ENCODE measurements at regions not wholly inside any gene's neighbourhood (a gene's known extent, or its start where the extent isn't known, plus 50 kb on each side); places are given as distances from the start of the nearest gene placed in this dataset.
"Not testable (repeated sequence)": the region's sequence is repeated elsewhere in the genome, so short reads cannot be mapped to it uniquely, and the experiment has no call there.

DNA sequence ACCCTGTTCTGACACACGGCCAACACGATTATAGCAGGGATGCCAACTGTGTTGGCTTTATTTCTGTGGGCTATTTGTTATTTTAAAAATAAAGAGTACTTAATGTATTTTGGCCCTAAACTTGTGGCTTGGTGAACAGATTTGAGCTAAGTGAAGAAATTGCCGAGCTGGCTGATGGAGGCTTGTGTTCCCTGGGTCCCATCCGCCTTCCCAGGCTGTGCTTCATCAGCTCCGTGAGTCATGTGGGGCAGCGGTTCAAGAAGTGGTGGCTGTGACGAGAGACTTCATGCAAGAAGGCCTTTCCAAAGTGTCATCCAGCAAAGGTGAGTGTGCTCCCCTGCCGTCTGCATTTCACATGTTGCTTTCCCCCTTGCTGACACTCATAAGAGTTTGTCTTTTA lies 73.6 kb upstream of the NCK2 start:
- H3K4me3 ChIP-seq (ENCODE audit: low read depth, low read length), result no peak overlapping the region
- TF ChIP-seq, protein P1, sequence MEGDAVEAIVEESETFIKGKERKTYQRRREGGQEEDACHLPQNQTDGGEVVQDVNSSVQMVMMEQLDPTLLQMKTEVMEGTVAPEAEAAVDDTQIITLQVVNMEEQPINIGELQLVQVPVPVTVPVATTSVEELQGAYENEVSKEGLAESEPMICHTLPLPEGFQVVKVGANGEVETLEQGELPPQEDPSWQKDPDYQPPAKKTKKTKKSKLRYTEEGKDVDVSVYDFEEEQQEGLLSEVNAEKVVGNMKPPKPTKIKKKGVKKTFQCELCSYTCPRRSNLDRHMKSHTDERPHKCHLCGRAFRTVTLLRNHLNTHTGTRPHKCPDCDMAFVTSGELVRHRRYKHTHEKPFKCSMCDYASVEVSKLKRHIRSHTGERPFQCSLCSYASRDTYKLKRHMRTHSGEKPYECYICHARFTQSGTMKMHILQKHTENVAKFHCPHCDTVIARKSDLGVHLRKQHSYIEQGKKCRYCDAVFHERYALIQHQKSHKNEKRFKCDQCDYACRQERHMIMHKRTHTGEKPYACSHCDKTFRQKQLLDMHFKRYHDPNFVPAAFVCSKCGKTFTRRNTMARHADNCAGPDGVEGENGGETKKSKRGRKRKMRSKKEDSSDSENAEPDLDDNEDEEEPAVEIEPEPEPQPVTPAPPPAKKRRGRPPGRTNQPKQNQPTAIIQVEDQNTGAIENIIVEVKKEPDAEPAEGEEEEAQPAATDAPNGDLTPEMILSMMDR (IDR thresholded peaks at IDR 0.05; ENCODE audit: insufficient read depth, low read depth, low read length), result no peak
- no peak for DNase-seq (ENCODE audit: low read depth)

DNA sequence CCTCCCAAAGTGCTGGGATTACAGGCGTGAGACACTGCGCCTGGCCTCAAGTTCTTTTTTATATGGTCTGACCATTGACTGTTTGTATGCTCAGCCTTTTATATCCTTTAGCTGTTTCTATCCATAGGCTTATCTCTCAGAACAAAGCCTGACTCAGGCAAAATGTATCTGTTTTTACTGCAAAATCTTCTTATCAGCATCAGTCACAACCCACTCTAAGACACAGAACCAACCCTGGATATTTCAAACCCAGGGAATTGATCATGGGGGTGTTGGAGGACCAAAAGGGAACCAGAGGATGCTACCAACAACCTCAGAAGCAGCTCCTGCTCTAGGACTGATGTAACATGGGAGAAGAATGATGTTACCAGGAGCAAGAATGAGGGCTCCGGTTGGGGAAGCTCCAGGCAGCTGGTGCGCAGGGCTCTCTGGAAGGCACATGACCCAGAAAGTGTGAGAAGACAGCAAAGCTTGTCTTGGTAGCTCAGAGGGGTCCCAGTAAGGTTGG lies 75.3 kb upstream of the NCK2 start:
- no peak for DNase-seq (ENCODE audit: low read depth)
- TF ChIP-seq, protein P1 (IDR thresholded peaks at IDR 0.05; ENCODE audit: insufficient read depth, low read depth, low read length), result no peak
- no peak overlapping the region for H3K4me3 ChIP-seq (ENCODE audit: low read depth, low read length)

DNA sequence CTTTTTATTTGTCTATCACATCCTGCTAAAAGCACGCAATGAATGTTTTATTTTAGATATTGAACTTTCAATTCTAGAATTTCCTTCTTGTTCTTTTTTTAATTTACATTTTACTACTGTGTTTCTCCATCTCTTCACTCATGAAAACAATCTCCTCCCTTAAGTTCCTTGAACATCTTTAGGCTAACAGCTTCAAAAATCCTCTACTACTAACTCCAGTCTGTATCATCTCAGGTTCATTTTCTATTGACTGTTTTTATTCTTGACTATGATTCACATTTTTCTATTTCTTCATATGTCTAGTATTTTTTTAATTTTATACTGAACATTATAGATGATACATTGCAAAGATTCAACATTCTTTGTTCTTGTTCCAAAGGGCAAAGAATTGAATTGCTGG lies 79.2 kb upstream of the NCK2 start:
- TF ChIP-seq, protein P1 (IDR thresholded peaks at IDR 0.05; ENCODE audit: insufficient read depth, low read depth, low read length), result no peak

DNA sequence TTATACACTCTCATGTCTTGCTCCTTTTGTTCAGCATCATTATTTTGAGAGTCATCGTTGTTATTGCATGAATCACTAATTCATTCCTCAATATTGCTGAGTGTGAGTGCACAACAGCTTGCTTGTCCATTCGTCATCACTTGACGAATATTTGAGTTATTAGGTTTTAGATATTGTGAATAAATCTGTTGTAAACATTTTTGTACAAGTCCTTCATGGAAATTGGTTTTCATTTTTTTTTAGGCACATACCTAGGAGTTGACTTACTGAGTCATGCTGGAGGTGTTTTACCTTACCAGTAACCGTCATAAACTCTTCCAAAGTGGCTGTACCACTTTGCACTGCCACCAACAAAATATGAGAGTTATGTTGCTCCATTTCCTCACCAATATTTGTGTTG lies 84.2 kb upstream of the NCK2 start:
- TF ChIP-seq, protein P1 (IDR thresholded peaks at IDR 0.05; ENCODE audit: insufficient read depth, low read depth, low read length), result no peak
- H3K4me3 ChIP-seq (ENCODE audit: low read depth, low read length), result no peak overlapping the region
- DNase-seq (ENCODE audit: low read depth), result no peak

More for the DNA sequence above, 79.2 kb upstream of the NCK2 start:
- no peak for DNase-seq (ENCODE audit: low read depth)
- H3K4me3 ChIP-seq (ENCODE audit: low read depth, low read length), result no peak overlapping the region

DNA sequence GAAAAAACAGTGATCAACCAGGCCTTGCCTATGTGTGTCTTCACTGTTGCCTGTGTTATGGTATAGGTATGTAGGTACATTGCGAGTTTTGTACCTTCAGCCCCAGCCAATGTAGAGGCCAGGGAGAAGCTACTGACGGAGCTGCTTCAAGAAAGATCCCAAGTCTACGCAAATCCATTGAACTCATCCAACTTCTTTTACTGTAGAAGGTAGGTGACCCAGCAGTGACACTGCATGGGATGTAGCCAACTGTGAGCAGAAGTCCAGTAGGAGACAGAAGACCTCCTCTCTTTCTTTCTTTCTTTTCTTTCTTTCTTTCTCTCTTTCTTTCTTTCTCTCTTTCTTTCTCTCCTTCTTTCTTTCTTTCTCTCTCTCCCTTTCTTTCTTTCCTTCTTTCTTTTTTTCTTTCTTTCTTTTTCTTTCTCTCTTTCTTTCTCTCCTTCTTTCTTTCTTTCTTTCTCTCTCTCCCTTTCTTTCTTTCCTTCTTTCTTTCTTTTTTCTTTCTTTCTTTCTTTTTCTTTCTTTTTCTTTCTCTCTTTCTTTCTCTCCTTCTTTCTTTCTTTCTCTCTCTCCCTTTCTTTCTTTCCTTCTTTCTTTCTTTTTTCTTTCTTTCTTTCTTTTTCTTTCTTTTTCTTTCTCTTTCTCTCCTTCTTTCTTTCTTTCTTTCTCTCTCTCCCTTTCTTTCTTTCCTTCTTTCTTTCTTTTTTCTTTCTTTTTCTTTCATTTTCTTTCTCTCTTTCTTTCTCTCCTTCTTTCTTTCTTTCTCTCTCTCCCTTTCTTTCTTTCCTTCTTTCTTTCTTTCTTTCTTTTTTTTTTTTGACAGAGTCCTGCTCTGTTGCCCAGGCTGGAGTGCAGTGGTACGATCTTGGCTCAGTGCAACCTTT lies 88.7 kb upstream of the NCK2 start:
- DNase-seq (ENCODE audit: low read depth); H3K4me3 ChIP-seq (ENCODE audit: low read depth, low read length): not testable (repeated sequence)

DNA sequence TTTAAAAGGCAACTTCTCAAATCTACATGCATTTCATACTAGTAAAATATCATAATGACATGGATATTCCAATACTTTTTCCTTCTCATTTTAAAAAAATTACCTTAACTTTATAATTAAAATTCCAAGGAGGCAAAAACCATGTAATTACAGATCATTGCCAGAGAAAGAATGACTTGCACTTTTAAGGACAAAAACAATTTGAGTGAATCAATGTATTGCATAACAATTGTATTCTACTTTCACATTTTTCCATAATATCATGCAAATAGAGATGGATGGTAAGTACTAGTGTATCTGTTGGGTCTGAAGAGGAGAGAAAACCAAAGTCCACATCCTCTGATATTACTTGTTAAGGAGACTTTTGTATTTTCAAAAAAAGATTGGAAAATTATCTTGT lies 89.5 kb upstream of the NCK2 start:
- DNase-seq (ENCODE audit: low read depth), result no peak
- TF ChIP-seq, protein P1 (IDR thresholded peaks at IDR 0.05; ENCODE audit: insufficient read depth, low read depth, low read length), result no peak
- no peak overlapping the region for H3K4me3 ChIP-seq (ENCODE audit: low read depth, low read length)

DNA sequence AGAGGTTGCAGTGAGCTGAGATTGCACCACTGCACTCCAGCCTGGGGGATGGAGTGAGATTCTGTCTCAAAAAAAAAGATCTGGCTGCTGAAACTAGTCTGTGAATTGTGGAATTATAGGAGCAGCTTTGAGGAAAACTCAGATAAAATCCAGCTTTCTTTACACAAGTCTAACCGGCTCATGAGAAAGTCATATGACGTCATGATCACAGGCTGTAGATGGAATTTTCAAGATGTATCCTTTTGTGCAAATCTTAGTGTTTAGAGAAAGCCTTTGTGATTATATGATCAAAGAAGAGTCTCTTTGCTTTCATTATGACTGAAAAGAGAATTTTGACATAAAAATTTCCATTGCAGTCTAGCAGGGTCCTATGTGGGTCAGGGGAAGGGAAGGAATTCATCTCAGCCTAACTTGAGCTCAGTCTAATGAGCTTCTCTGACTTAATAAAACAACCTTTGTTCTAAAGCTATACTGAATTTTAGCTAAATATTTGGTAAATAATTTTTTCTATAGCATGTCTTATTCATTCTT lies 90.2 kb upstream of the NCK2 start:
- H3K4me3 ChIP-seq (ENCODE audit: low read depth, low read length), result no peak overlapping the region
- no peak for DNase-seq (ENCODE audit: low read depth)
- TF ChIP-seq, protein P1 (IDR thresholded peaks at IDR 0.05; ENCODE audit: insufficient read depth, low read depth, low read length), result no peak
